OCI-LY1 (cell line): ENCODE measurements at regions not wholly inside any gene's neighbourhood (a gene's known extent, or its start where the extent isn't known, plus 50 kb on each side); places are given as distances from the start of the nearest gene placed in this dataset.

Source experiments
- EZH2 ChIP-seq: fragments of 200-600 bp; sonication (generic), shearing (Covaris generic); IDR thresholded peaks from 2 replicates; pipeline ENCODE4 v1.8.0; 2017; ENCODE audit warnings: borderline replicate concordance, mixed run types, mild to moderate bottlenecking, antibody characterized with exemption, low read length, moderate library complexity, mixed read lengths
- TF ChIP-seq, protein P1 (sequence below): fragments of 200-600 bp; sonication (generic), shearing (Covaris generic); IDR thresholded peaks from 2 replicates; pipeline ENCODE4 v1.5.1; 2017; ENCODE audit warnings: mild to moderate bottlenecking, antibody characterized with exemption, low read length, moderate library complexity, mixed read lengths

DNA sequence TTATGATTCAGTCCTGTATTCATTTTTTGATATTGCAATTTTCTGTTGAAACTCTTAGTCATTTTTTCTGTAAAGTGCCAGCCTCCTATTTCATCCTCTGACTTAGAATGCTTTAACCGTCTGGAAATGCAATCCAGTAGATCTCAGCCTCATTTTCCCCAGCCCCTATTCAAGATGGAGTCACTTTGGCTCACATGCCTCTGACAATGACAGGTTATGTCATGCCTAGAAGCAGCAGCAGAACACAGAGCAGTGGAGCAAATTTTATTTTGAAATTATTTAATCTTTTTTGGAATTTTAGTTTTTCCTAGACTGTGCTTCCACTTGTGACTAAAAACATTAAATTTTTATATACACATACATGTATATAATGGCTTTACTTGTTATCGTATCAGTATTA, 1053.2 kb downstream of the TAF11L14 start:
- no peak for TF ChIP-seq EZH2
- TF ChIP-seq, protein P1, sequence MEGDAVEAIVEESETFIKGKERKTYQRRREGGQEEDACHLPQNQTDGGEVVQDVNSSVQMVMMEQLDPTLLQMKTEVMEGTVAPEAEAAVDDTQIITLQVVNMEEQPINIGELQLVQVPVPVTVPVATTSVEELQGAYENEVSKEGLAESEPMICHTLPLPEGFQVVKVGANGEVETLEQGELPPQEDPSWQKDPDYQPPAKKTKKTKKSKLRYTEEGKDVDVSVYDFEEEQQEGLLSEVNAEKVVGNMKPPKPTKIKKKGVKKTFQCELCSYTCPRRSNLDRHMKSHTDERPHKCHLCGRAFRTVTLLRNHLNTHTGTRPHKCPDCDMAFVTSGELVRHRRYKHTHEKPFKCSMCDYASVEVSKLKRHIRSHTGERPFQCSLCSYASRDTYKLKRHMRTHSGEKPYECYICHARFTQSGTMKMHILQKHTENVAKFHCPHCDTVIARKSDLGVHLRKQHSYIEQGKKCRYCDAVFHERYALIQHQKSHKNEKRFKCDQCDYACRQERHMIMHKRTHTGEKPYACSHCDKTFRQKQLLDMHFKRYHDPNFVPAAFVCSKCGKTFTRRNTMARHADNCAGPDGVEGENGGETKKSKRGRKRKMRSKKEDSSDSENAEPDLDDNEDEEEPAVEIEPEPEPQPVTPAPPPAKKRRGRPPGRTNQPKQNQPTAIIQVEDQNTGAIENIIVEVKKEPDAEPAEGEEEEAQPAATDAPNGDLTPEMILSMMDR = no peak
